Transverse colon (tissue), 4 donors: ENCODE measurements at regions not wholly inside any gene's neighbourhood (a gene's known extent, or its start where the extent isn't known, plus 50 kb on each side); places are given as distances from the start of the nearest gene placed in this dataset.

ENCODE experiments used
- DNase-seq: peaks from one replicate; pipeline ENCODE4 v3.0.0-alpha.2; 2019
- H3K27ac ChIP-seq, 4 donors: fragments of 200-600 bp; sonication (generic); 2 replicates each; pipeline ENCODE4 v1.5.1; 2016 to 2018; ENCODE audit warnings: inconsistent platforms in 4 of 4
- H3K27me3 ChIP-seq: fragments of 200-600 bp; sonication (generic); 2 replicates; pipeline ENCODE4 v1.5.1; 2017; ENCODE audit warnings: inconsistent platforms
- H3K36me3 ChIP-seq, 4 donors: fragments of 200-600 bp; sonication (generic); 2 replicates each; pipeline ENCODE4 v1.5.1; 2017 to 2019; ENCODE audit warnings: inconsistent platforms in 4 of 4
- H3K4me1 ChIP-seq, 4 donors: fragments of 200-600 bp; sonication (generic); 2 replicates each; pipeline ENCODE4 v1.5.1; 2017 to 2020; ENCODE audit warnings: inconsistent platforms in 4 of 4
- H3K4me3 ChIP-seq, 4 donors: fragments of 200-600 bp; sonication (generic); 1 replicate in 1 of 4; 2 replicates in 3 of 4; pipeline versions ENCODE4 v1.5.1 to v1.6.1; 2017 to 2019; ENCODE audit warnings: inconsistent platforms in 4 of 4
- H3K9me3 ChIP-seq, 2 donors: fragments of 200-600 bp; sonication (generic); 2 replicates each; pipeline ENCODE4 v1.5.1; 2017 to 2019; ENCODE audit warnings: inconsistent platforms in 2 of 2
- EP300 ChIP-seq: sonication (generic); formaldehyde crosslinking; IDR thresholded peaks from one replicate; pipeline ENCODE4 v1.6.1; 2017; ENCODE audit warnings: antibody characterized with exemption, low read depth
- POLR2A ChIP-seq: fragments of 450-650 bp; IDR thresholded peaks from one replicate; pipeline ENCODE4 v1.6.1; 2016; ENCODE audit warnings: antibody characterized with exemption, mild to moderate bottlenecking, moderate library complexity
- POLR2AphosphoS5 ChIP-seq, 3 donors: sonication (generic); formaldehyde crosslinking; IDR thresholded peaks; one replicate each; pipeline ENCODE4 v1.6.1; 2016; ENCODE audit warnings: antibody characterized with exemption in 3 of 3
- WGBS, 2 donors: methylation state at CpG; one replicate each; pipeline ENCODE4 v1.1.5; 2018; ENCODE audit warnings: low coverage in 1 of 2; 5-methylcytosine and 5-hydroxymethylcytosine counted together
- in situ Hi-C, 4 donors: fragments of 200-750 bp; cut with MboI; loops; one replicate each; pipeline versions ENCODE4 v1.15.0 to v1.15.1; 2017; ENCODE audit warnings: low sequenced_read_pairs in 3 of 4, low pct_ligation_motif_present in 1 of 4, low pct_unique_long_range_greater_than_20kb in 1 of 4
- intact Hi-C: fragments of 100-400 bp; cut with DNase I; formaldehyde crosslinking; loops from one replicate; pipeline ENCODE4 v1.15.1; 2023; ENCODE audit warnings: low total_unique reads
- TF ChIP-seq, protein P1 (sequence below), 5 experiments: fragments of 200-600 bp in 3 of 5; fragments of 450-650 bp in 2 of 5; sonication (generic) in 3 of 5; IDR thresholded peaks; 1 replicate in 2 of 5; 2 replicates in 3 of 5; pipeline ENCODE4 v1.5.1; 2016 to 2017; ENCODE audit warnings: antibody characterized with exemption in 5 of 5, inconsistent platforms in 3 of 5, mild to moderate bottlenecking in 2 of 5, moderate library complexity in 1 of 5

DNA sequence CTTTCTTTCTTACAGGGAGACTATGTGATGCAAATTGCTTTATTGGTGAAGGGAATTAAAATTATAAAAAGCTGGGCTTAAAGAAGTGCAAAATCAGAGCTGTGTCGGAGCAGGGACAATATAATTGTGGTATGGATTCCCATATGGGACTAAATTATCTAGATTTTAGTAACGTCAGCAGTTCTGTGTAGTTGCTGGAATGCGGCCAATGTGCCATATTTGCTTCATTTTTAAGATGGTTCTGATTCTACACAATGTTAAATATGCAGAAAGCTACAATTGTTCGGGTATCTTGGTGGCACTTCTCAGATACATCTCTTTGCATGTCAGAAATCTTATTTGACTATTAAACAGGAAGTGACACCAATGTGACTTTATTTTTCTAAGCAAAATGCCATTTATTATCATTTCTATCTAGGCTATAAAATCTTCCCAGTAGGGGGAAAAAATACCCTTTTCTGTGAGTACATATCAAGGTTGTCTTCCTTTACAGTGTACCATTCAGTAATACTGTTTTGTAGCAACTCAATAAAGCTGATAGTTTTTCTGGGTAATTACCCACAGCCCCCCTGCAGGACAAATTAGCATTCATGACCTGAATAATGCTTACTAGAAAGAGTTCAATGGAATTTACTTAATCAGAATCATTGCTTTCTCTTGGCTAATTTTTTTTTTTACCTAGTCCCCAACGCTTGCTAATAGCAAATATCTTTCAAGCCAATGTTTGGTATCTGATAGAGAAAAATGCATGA is 288.3 kb upstream of the ADGRL2 start:
- TF ChIP-seq, protein P1, sequence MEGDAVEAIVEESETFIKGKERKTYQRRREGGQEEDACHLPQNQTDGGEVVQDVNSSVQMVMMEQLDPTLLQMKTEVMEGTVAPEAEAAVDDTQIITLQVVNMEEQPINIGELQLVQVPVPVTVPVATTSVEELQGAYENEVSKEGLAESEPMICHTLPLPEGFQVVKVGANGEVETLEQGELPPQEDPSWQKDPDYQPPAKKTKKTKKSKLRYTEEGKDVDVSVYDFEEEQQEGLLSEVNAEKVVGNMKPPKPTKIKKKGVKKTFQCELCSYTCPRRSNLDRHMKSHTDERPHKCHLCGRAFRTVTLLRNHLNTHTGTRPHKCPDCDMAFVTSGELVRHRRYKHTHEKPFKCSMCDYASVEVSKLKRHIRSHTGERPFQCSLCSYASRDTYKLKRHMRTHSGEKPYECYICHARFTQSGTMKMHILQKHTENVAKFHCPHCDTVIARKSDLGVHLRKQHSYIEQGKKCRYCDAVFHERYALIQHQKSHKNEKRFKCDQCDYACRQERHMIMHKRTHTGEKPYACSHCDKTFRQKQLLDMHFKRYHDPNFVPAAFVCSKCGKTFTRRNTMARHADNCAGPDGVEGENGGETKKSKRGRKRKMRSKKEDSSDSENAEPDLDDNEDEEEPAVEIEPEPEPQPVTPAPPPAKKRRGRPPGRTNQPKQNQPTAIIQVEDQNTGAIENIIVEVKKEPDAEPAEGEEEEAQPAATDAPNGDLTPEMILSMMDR (IDR thresholded peaks at IDR 0.05): no peak
- TF ChIP-seq POLR2A (no peak), POLR2AphosphoS5 (IDR thresholded peaks at IDR 0.05) (no peak), EP300 (no peak)
- DNase-seq: no peak
- Histone ChIP-seq H3K27ac (no peak overlapping the region), H3K4me1 (no peaks in the 10 kb centered on the region), H3K9me3 (no peaks in the 10 kb centered on the region), H3K27me3 (no peaks in the 10 kb centered on the region), H3K36me3 (no peaks in the 10 kb centered on the region), H3K4me3 (no peak overlapping the region)
- in situ Hi-C loops: no loop called here
- intact Hi-C loops: no loop called here
- 79 to 85% methylated on average over 5 of the region's 5 CpGs for WGBS, 2 donors

DNA sequence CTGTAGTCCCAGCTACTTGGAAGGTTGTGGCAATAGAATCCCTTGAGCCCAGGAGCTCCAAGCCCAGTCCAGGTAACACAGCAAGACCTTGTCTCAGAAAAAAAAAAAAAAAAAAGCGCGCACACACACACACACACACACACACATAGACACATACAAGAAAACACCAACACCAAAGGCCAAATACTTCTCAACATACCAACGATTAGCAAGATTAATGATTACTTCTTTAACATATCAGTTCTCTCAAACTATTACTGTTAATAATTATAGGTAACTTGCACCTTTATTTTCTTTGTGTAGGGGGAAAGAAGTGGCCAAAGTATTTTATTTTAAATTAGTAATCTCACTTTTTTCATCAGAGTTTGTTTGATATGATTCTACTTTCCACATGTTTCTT is 289.5 kb upstream of the ADGRL2 start:
- H3K4me1 ChIP-seq: no peaks in the 10 kb centered on the region
- H3K36me3 ChIP-seq: no peaks in the 10 kb centered on the region
- TF ChIP-seq EP300: no peak
- TF ChIP-seq, protein P1 (IDR thresholded peaks at IDR 0.05): no peak
- no peak for TF ChIP-seq POLR2AphosphoS5 (IDR thresholded peaks at IDR 0.05)
- TF ChIP-seq POLR2A: no peak
- 96% methylated on average over 3 of the region's 3 CpGs for WGBS, 2 donors
- in situ Hi-C loops: no loop called here
- no peak overlapping the region for H3K4me3 ChIP-seq
- H3K9me3 ChIP-seq: no peaks in the 10 kb centered on the region
- no peak overlapping the region for H3K27ac ChIP-seq
- DNase-seq: no peak
- intact Hi-C loops: no loop called here
- H3K27me3 ChIP-seq: no peaks in the 10 kb centered on the region

DNA sequence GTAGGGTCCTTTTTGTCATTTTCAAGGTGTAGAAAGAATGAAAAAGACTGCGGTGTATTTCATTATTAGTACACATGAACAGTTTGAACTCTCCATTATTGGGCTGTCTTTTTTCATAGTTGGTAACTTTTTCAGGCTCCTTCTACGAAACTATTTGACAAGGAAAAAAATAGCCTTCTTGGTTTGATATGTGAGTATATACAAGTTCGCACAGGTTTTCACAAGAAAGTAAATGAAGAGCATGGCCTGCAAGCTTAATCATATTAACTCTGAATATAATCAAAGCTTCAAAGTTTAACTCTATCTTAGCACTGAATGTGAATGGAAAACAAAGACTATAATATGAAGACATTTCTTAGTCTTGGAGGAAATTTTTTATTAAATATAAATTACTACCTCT is 290.0 kb upstream of the ADGRL2 start:
- H3K9me3 ChIP-seq: no peaks in the 10 kb centered on the region
- no peaks in the 10 kb centered on the region for H3K4me1 ChIP-seq
- 91 to 93% methylated on average over 3 of the region's 3 CpGs for WGBS, 2 donors
- DNase-seq: no peak
- no peak overlapping the region for H3K4me3 ChIP-seq
- in situ Hi-C loops: no loop called here
- H3K27ac ChIP-seq: no peak overlapping the region
- TF ChIP-seq POLR2AphosphoS5 (IDR thresholded peaks at IDR 0.05): no peak
- no peak for TF ChIP-seq EP300
- no peak for TF ChIP-seq POLR2A
- TF ChIP-seq, protein P1 (IDR thresholded peaks at IDR 0.05): no peak
- no peaks in the 10 kb centered on the region for H3K27me3 ChIP-seq
- intact Hi-C loops: no loop called here
- H3K36me3 ChIP-seq: no peaks in the 10 kb centered on the region

DNA sequence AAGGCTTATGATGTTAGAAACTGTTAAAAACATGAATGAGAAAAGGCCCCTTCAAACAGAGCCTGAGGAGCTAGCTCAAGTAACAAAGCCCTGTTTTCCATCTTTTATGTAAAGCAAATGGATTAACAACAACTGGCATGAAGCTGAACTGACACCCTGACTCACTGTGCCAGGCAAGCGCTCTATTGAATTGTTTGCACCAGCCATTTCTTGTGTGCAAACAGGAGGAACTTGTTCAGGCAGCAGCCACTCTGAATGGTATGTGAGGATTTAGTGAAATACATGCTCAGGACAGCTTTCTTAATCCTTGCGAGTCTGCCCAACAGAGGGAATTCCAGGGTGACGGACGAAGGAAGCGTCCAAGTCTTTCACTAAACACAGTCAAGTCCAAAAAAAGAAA is 291.1 kb upstream of the ADGRL2 start:
- WGBS, 2 donors: 65% methylated on average over 4 to 5 of the region's 5 CpGs
- TF ChIP-seq POLR2AphosphoS5 (IDR thresholded peaks at IDR 0.05): no peak
- no peak for TF ChIP-seq POLR2A
- TF ChIP-seq, protein P1 (IDR thresholded peaks at IDR 0.05): no peak
- TF ChIP-seq EP300: no peak
- Histone ChIP-seq H3K36me3 (no peaks in the 10 kb centered on the region), H3K9me3 (no peaks in the 10 kb centered on the region), H3K4me3 (no peak overlapping the region), H3K27ac (no peak overlapping the region), H3K4me1 (no peaks in the 10 kb centered on the region), H3K27me3 (no peaks in the 10 kb centered on the region)
- in situ Hi-C loops: no loop called here
- no peak for DNase-seq
- intact Hi-C loops: no loop called here
